ENCODE measurements at regions not wholly inside any gene's neighbourhood (a gene's known extent, or its start where the extent isn't known, plus 50 kb on each side); places are given as distances from the start of the nearest gene placed in this dataset.

DNA sequence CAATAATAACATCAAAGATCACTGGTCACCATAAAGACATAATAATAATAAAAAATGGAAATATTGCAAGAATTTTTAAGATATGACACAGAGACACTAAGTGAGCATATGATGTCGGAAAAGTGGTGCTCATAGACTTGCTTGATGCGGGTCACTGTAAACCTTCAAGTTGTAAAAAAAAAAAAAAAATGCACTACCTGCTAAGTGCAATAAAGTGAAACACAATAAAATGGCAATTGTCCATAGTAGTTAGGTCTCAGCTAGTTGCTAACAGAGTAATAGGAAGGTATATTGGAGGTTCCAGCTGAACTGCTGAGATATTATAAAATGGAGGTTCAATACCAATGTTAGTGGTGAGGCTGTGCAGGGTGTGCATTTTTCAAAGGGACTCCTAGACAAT, 146.6 kb upstream of the MRPS22 start:
- no peak for TF ChIP-seq CTCF (IDR thresholded peaks at IDR 0.05)
- TF ChIP-seq POLR2A (IDR thresholded peaks at IDR 0.05): no peak
